GM12865 (cell line): ENCODE measurements at regions not wholly inside any gene's neighbourhood (a gene's known extent, or its start where the extent isn't known, plus 50 kb on each side); places are given as distances from the start of the nearest gene placed in this dataset.
"Not testable (repeated sequence)": the region's sequence is repeated elsewhere in the genome, so short reads cannot be mapped to it uniquely, and the experiment has no call there.

ENCODE experiments used
- DNase-seq: peaks from one replicate; pipeline ENCODE4 v3.0.0; 2010; ENCODE audit warnings: low read depth
- H3K4me3 ChIP-seq: 2 replicates; pipeline ENCODE4 v1.5.1; 2011; ENCODE audit warnings: mild to moderate bottlenecking, low read depth, low read length, control low read depth
- TF ChIP-seq, protein P1 (sequence below): IDR thresholded peaks from 2 replicates; pipeline ENCODE4 v1.5.1; 2011; ENCODE audit warnings: low read length, control low read depth, low read depth, inconsistent platforms; ENCODE audit not compliant: insufficient read depth; ENCODE audit errors: missing control alignments

DNA sequence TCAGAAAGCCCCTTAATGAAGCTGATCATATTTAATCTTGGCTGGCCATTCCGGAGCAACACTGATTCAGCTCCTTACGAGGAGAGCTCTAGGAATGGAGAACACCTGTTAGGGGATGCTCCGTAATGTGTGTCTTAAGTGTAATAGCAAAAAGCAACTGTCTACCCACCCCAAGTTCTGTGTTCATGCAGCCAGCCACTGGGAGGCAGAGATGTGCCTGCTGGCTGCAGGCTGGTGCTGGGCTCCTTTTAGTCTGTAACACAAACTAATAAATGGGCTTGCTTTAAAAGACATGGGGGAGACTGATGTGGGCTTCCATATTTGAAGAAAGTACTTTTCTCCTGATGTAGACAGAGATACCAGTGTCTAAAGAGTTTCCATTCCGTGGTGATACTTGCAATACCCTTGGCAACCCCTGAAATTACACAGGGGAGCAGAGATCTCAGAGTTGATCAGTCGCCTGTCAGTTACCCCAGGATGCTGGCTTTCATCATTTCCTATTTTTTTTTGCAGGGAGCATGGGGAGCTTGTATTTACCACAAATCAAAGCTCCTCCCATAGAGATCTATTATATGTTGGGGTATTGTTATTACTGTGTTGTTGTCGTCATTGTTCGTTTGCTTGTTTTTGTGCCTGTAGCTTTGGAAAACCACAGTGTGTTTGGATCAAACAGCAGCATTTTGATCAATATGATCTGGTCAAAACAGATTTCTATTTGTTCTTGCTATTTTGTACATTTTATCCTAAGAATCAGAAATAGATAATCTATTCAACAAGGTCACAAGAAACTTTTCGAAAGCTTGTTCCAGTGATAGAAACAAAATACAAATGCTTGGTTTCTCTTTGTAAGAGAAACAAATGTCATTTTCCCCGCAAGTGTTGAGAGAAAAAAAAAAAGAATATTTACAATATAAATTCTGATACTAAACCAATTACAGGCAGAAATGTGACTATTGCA lies 65.8 kb downstream of the MTX3 start:
- peak; percentile 44 for DNase-seq
- TF ChIP-seq, protein P1, sequence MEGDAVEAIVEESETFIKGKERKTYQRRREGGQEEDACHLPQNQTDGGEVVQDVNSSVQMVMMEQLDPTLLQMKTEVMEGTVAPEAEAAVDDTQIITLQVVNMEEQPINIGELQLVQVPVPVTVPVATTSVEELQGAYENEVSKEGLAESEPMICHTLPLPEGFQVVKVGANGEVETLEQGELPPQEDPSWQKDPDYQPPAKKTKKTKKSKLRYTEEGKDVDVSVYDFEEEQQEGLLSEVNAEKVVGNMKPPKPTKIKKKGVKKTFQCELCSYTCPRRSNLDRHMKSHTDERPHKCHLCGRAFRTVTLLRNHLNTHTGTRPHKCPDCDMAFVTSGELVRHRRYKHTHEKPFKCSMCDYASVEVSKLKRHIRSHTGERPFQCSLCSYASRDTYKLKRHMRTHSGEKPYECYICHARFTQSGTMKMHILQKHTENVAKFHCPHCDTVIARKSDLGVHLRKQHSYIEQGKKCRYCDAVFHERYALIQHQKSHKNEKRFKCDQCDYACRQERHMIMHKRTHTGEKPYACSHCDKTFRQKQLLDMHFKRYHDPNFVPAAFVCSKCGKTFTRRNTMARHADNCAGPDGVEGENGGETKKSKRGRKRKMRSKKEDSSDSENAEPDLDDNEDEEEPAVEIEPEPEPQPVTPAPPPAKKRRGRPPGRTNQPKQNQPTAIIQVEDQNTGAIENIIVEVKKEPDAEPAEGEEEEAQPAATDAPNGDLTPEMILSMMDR: peak; percentile 27
- no peak overlapping the region for H3K4me3 ChIP-seq

GRCh38 chr5:79923431-79923830 lies 67.6 kb downstream of the MTX3 start:
- TF ChIP-seq, protein P1: no peak
- DNase-seq: no peak
- H3K4me3 ChIP-seq: no peak overlapping the region

DNA sequence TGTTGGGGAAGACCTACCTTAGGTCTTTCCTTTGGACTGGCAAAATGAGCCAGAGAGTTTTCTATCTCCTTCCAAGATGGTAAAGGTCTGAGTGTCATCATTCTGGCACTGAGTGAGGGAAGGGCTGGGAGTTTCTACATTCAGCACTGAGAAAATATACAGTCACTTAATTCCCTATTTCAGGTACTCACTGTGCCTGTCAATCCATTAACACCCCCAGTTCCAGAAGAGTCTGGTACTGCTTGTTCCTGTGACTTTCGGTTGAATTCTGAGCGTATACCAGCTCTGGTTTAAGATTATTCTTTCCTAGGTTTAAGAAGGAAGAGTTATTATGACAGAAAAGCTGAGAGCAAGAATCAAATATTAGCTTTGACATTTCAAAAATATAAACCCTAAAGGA lies 68.4 kb downstream of the MTX3 start:
- no peak for DNase-seq
- no peak overlapping the region for H3K4me3 ChIP-seq
- TF ChIP-seq, protein P1: no peak

DNA sequence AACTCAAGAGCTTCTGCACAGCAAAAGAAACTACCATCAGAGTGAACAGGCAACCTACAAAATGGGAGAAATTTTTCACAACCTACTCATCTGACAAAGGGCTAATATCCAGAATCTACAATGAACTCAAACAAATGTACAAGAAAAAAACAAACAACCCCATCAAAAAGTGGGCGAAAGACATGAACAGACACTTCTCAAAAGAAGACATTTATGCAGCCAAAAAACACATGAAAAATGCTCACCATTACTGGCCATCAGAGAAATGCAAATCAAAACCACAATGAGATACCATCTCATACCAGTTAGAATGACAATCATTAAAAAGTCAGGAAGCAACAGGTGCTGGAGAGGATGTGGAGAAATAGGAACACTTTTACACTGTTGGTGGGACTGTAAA lies 83.6 kb downstream of the MTX3 start:
- not testable (repeated sequence) for DNase-seq

GRCh38 chr5:79902571-79902970 lies 88.5 kb downstream of the MTX3 start:
- not testable (repeated sequence) for DNase-seq, H3K4me3 ChIP-seq

More for the DNA sequence above, 83.6 kb downstream of the MTX3 start:
- not testable (repeated sequence) for H3K4me3 ChIP-seq

DNA sequence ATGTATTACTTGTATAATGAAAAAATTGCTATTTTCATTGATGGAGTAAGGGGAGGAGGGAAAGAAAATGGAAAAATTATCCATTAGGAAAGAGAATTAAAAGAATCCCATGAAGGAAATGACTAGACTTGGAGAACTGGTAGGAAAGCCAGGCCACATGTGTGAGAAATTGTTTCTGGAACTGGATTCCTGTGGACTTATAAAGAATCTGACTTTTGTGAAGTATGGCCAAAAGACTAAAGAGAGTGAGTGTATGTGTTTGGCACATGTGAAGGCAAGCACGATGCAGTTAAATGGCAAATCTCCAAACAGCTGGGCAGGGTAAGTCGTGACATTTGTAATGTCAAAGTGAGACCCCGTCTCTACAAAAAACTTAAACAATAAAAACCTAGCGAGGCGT lies 89.4 kb downstream of the MTX3 start:
- TF ChIP-seq, protein P1: no peak
- no peak for DNase-seq
- no peak overlapping the region for H3K4me3 ChIP-seq

DNA sequence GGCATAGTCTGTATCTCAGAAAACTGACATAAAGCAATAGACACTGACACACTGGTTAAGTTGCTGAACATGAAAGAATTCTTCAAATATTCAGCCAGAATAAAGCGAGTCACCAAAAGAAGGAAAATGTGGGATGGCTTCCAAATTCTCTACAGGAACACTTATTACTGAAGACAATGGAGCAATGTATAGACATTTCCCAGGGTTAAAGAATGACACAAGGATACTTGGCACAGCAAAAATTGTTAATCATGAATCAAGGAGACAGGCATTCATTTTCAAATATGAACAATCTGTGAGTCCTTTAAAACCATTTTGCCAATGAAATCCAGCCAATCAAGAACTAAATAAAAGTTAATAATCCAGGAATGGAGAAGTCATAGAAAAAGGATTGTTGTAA lies 92.5 kb downstream of the MTX3 start:
- no peak for DNase-seq
- TF ChIP-seq, protein P1: no peak
- H3K4me3 ChIP-seq: no peak overlapping the region

- H3K4me3 ChIP-seq: no peak overlapping the region
- no peak for DNase-seq
- TF ChIP-seq, protein P1: no peak
These were observed 97.1 kb downstream of the MTX3 start for GRCh38 chr5:79893976-79894375.
